ENCODE measurements at regions not wholly inside any gene's neighbourhood (a gene's known extent, or its start where the extent isn't known, plus 50 kb on each side); places are given as distances from the start of the nearest gene placed in this dataset.
A peak's percentile ranks its signal among the peaks of the same experiment; 100 is the strongest.

GRCh38 chr10:123557366-123558108, 108.6 kb upstream of the GPR26 start:
- Histone ChIP-seq H3K4me1 (no peaks in the 10 kb centered on the region), H3K27me3 (peaks cover 0 to 33% (median 0%) of the 10 kb centered on the region in 3 donors), H3K4me3 (no peak overlapping the region), H3K27ac (no peak overlapping the region), H3K36me3 (no peaks in the 10 kb centered on the region), H3K9me3 (no peaks in the 10 kb centered on the region)
- TF ChIP-seq POLR2A (IDR thresholded peaks at IDR 0.05), result no peak
- no peak for TF ChIP-seq EP300 (IDR thresholded peaks at IDR 0.05)
- no peak for TF ChIP-seq POLR2AphosphoS5 (IDR thresholded peaks at IDR 0.05)
- TF ChIP-seq, protein P1, sequence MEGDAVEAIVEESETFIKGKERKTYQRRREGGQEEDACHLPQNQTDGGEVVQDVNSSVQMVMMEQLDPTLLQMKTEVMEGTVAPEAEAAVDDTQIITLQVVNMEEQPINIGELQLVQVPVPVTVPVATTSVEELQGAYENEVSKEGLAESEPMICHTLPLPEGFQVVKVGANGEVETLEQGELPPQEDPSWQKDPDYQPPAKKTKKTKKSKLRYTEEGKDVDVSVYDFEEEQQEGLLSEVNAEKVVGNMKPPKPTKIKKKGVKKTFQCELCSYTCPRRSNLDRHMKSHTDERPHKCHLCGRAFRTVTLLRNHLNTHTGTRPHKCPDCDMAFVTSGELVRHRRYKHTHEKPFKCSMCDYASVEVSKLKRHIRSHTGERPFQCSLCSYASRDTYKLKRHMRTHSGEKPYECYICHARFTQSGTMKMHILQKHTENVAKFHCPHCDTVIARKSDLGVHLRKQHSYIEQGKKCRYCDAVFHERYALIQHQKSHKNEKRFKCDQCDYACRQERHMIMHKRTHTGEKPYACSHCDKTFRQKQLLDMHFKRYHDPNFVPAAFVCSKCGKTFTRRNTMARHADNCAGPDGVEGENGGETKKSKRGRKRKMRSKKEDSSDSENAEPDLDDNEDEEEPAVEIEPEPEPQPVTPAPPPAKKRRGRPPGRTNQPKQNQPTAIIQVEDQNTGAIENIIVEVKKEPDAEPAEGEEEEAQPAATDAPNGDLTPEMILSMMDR (IDR thresholded peaks at IDR 0.05), result no peak
- peak; percentile 51 for DNase-seq
- intact Hi-C loops (cut with DNase I), result loop anchor here (5.0 kb wide), 1 partner anchor 515 kb away; no protein-coding TSS in a partner anchor
- 68 to 71% methylated on average over 8 of the region's 8 CpGs for WGBS, 2 donors

DNA sequence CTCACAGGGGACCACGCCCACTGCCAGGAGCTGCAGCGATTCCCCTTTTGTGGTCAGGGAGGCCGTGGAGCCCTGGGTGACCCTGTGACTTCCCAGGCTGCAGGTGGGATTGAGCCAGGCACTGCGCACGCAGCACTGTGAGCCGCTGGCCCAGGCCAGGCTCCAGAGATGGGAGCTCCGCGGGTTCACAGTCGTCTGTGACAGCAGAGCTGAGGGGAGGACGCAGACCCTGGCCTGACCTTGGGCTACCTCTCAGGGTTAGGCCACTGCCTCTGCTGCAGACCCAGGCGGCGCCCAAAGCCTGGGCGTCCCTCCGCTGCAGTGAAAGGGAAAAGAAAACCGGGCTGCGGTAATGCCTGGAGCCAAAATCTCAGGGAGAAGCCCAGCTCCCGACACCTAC, 107.5 kb upstream of the GPR26 start:
- intact Hi-C loops (cut with DNase I), result loop anchor here (1.0 to 5.0 kb wide), 2 partner anchors 425 to 516 kb away; no protein-coding TSS in a partner anchor
- Histone ChIP-seq H3K36me3 (no peaks in the 10 kb centered on the region), H3K4me3 (no peak overlapping the region), H3K27me3 (peaks cover 0 to 33% (median 0%) of the 10 kb centered on the region in 3 donors), H3K9me3 (no peaks in the 10 kb centered on the region), H3K4me1 (no peaks in the 10 kb centered on the region), H3K27ac (no peak overlapping the region)
- DNase-seq, result peak; percentile 39
- TF ChIP-seq POLR2A (IDR thresholded peaks at IDR 0.05), result no peak
- TF ChIP-seq, protein P1 (IDR thresholded peaks at IDR 0.05), result no peak
- 78 to 81% methylated on average over 17 of the region's 17 CpGs for WGBS, 2 donors

DNA sequence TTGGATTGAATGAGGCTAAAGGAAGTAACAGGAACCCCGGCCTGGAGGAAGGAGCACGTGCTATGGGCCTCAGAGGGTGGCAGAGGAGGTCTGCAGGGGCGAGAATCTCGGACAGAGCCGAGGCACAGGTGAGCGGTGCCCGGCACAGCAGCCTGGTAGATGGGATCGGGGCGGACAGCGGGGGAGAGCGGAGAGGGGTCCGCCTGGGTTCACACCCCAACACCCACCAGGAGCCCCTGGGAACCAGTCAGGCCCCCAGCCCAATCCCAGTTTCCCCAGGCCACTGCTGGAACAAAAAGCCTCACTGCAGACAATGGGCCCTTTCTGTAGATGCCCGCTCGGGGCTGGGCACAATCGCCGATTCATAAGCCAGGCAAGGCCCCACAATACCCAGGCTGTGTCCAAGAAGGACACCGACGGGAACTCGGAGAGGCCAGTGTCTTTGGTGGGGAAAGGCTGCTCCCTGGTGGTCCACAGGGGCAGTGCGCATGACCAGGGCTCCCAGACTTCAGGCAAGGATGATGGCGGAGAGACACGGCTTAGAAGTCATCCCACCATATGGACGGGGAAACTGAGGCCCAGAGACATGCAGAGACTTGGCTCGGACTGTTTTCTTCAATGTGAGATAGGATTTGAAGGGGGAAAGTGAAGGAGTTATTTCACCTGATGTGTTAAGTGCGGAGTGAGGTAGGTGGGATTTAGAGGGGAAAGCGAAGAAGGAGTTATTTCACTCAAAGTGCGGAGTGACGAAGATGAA, 106.9 kb upstream of the GPR26 start:
- 52% methylated on average over 28 of the region's 28 CpGs for WGBS, 2 donors
- Histone ChIP-seq H3K4me3 (no peak overlapping the region), H3K27me3 (peaks cover 0 to 33% (median 0%) of the 10 kb centered on the region in 3 donors), H3K36me3 (no peaks in the 10 kb centered on the region), H3K4me1 (no peaks in the 10 kb centered on the region), H3K9me3 (no peaks in the 10 kb centered on the region), H3K27ac (no peak overlapping the region)
- TF ChIP-seq EP300 (IDR thresholded peaks at IDR 0.05) (no peak), POLR2A (IDR thresholded peaks at IDR 0.05) (no peak), POLR2AphosphoS5 (IDR thresholded peaks at IDR 0.05) (no peak)
- TF ChIP-seq, protein P1 (IDR thresholded peaks at IDR 0.05), result peak; percentile 83 to 97 (median 96)
- DNase-seq, result peak; percentile 82
- intact Hi-C loops (cut with DNase I), result loop anchor here (1.0 to 5.0 kb wide), 2 partner anchors 426 to 517 kb away; no protein-coding TSS in a partner anchor

DNA sequence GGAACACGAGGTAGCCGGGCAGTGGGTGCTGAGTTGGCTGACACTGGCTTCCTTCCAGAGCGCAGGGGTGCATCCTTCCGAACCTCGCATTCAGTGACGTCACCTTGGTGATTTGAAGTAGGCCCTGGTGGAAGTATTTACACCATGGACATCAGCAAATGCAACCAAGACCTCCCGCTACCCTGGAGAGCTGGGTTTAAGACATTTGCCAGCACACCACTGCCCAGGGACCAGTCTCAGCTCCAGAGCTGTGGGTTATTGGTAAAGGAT, 106.4 kb upstream of the GPR26 start:
- WGBS, 2 donors, result 68 to 74% methylated on average over 7 of the region's 7 CpGs
- Histone ChIP-seq H3K4me1 (no peaks in the 10 kb centered on the region), H3K36me3 (no peaks in the 10 kb centered on the region), H3K27ac (no peak overlapping the region), H3K4me3 (no peak overlapping the region), H3K27me3 (peaks cover 0 to 33% (median 0%) of the 10 kb centered on the region in 3 donors), H3K9me3 (no peaks in the 10 kb centered on the region)
- intact Hi-C loops (cut with DNase I), result loop anchor here (1.0 to 5.0 kb wide), 3 partner anchors 426 to 517 kb away; no protein-coding TSS in a partner anchor
- peak; percentile 50 for DNase-seq
- TF ChIP-seq POLR2A (IDR thresholded peaks at IDR 0.05), result no peak
- no peak for TF ChIP-seq POLR2AphosphoS5 (IDR thresholded peaks at IDR 0.05)
- no peak for TF ChIP-seq EP300 (IDR thresholded peaks at IDR 0.05)
- TF ChIP-seq, protein P1 (IDR thresholded peaks at IDR 0.05), result no peak

All from sigmoid colon (tissue), 6 donors.